CMK (cell line): ENCODE measurements at regions not wholly inside any gene's neighbourhood (a gene's known extent, or its start where the extent isn't known, plus 50 kb on each side); places are given as distances from the start of the nearest gene placed in this dataset.

Experiments used
- DNase-seq: peaks from one replicate; pipeline ENCODE4 v3.0.0-alpha.2; 2010; ENCODE audit warnings: low read depth

- DNase-seq = no peak
Observed at GRCh38 chr10:108496106-108496505, 1331.6 kb upstream of the SORCS1 start.

- DNase-seq = no peak
Observed at GRCh38 chr10:108490944-108491343, 1326.4 kb upstream of the SORCS1 start.

- no peak for DNase-seq
Observed at GRCh38 chr10:108471420-108471819, 1306.9 kb upstream of the SORCS1 start.

GRCh38 chr10:108469940-108470339 is 1305.4 kb upstream of the SORCS1 start:
- peak; percentile 36 for DNase-seq

GRCh38 chr10:108465871-108466641 is 1301.5 kb upstream of the SORCS1 start:
- DNase-seq = no peak

GRCh38 chr10:108462005-108462404 is 1297.5 kb upstream of the SORCS1 start:
- no peak for DNase-seq

GRCh38 chr10:108454793-108455192 is 1290.3 kb upstream of the SORCS1 start:
- DNase-seq = no peak

- DNase-seq = no peak
Observed at GRCh38 chr10:108454224-108454623, 1289.7 kb upstream of the SORCS1 start.

- DNase-seq = no peak
Observed at GRCh38 chr10:108453166-108453565, 1288.7 kb upstream of the SORCS1 start.

- DNase-seq = no peak
Observed at GRCh38 chr10:108452533-108452932, 1288.0 kb upstream of the SORCS1 start.

GRCh38 chr10:108450280-108450679 is 1285.8 kb upstream of the SORCS1 start:
- DNase-seq = no peak

GRCh38 chr10:108445746-108446145 is 1281.2 kb upstream of the SORCS1 start:
- DNase-seq = no peak

- DNase-seq = no peak
Observed at GRCh38 chr10:108443636-108444035, 1279.1 kb upstream of the SORCS1 start.

GRCh38 chr10:108439397-108439796 is 1274.9 kb upstream of the SORCS1 start:
- DNase-seq = no peak

- peak; percentile 22 for DNase-seq
Observed at GRCh38 chr10:108436096-108436495, 1271.6 kb upstream of the SORCS1 start.

GRCh38 chr10:108434559-108435252 is 1270.2 kb upstream of the SORCS1 start:
- DNase-seq = no peak

GRCh38 chr10:108427146-108427545 is 1262.6 kb upstream of the SORCS1 start:
- DNase-seq = no peak

GRCh38 chr10:108425283-108425964 is 1260.9 kb upstream of the SORCS1 start:
- DNase-seq = no peak

GRCh38 chr10:108424656-108425055 is 1260.2 kb upstream of the SORCS1 start:
- DNase-seq = no peak

GRCh38 chr10:108422286-108422685 is 1257.8 kb upstream of the SORCS1 start:
- DNase-seq = no peak

GRCh38 chr10:108421266-108421665 is 1256.8 kb upstream of the SORCS1 start:
- DNase-seq = no peak

GRCh38 chr10:108413954-108414353 is 1249.4 kb upstream of the SORCS1 start:
- DNase-seq = no peak

- no peak for DNase-seq
Observed at GRCh38 chr10:108412323-108412722, 1247.8 kb upstream of the SORCS1 start.
